CD4-positive, alpha-beta T cell (primary cell): ENCODE measurements at regions not wholly inside any gene's neighbourhood (a gene's known extent, or its start where the extent isn't known, plus 50 kb on each side); places are given as distances from the start of the nearest gene placed in this dataset.

ENCODE experiments used
- ATAC-seq: fragments of 200-7000 bp; cut with Tn5 transposase; one replicate; pipeline ENCODE4 v1.10.0; 2022; ENCODE audit warnings: mild to moderate bottlenecking; ENCODE audit not compliant: poor library complexity
- CTCF ChIA-PET: fragments of 350-600 bp; sonication (Branson Sonifier 250); formaldehyde crosslinking; loops from one replicate; lab custom pipeline; 2021; ENCODE audit warnings: antibody characterized with exemption, inconsistent platforms; lab: Charles Lee
- POLR2A ChIA-PET: fragments of 350-600 bp; sonication (Branson Sonifier 250); formaldehyde crosslinking; loops from one replicate; lab custom pipeline; 2021; ENCODE audit warnings: antibody characterized with exemption, inconsistent platforms; lab: Charles Lee
- DNase-seq, 14 experiments: peaks; one replicate each; pipeline ENCODE4 v3.0.0-alpha.2; 2013 to 2020; ENCODE audit warnings: mixed read lengths in 2 of 14
- H3K27ac ChIP-seq, 2 donors: one replicate each; pipeline versions ENCODE4 v1.5.1 to v1.7.0; 2013; ENCODE audit warnings: low read length in 2 of 2, low read depth in 1 of 2, mild to moderate bottlenecking in 1 of 2
- H3K27me3 ChIP-seq, 2 experiments: 1 replicate in 1 of 2; 2 replicates in 1 of 2; pipeline versions ENCODE4 v1.6.1 to v1.7.0; 2013; ENCODE audit warnings: low read length in 2 of 2, control low read depth in 1 of 2, mild to moderate bottlenecking in 1 of 2, moderate library complexity in 1 of 2; ENCODE audit not compliant: insufficient read depth in 2 of 2, control insufficient read depth in 1 of 2
- H3K36me3 ChIP-seq: one replicate; pipeline ENCODE4 v1.6.1; 2013; ENCODE audit warnings: low read length, control low read depth; ENCODE audit not compliant: insufficient read depth
- H3K4me1 ChIP-seq: one replicate; pipeline ENCODE4 v1.6.1; 2013; ENCODE audit warnings: low read length, control low read depth; ENCODE audit not compliant: insufficient read depth
- H3K4me3 ChIP-seq: one replicate; pipeline ENCODE4 v1.5.1; 2013; ENCODE audit warnings: mild to moderate bottlenecking, low read length, moderate library complexity
- H3K9me3 ChIP-seq, 2 experiments: 1 replicate in 1 of 2; 2 replicates in 1 of 2; pipeline versions ENCODE4 v1.6.1 to v1.7.0; 2013; ENCODE audit warnings: low read length in 2 of 2, mild to moderate bottlenecking in 2 of 2, control low read depth in 1 of 2, moderate library complexity in 1 of 2; ENCODE audit not compliant: control insufficient read depth in 1 of 2, insufficient read depth in 1 of 2
- H3K27ac Mint-ChIP-seq: one replicate; pipeline ENCODE4 v1.8.0; 2020; ENCODE audit warnings: mixed read lengths
- H3K27me3 Mint-ChIP-seq: one replicate; pipeline ENCODE4 v1.8.0; 2021; ENCODE audit warnings: mixed read lengths
- H3K36me3 Mint-ChIP-seq: one replicate; pipeline ENCODE4 v1.8.0; 2021; ENCODE audit warnings: low read depth, mixed read lengths
- H3K4me1 Mint-ChIP-seq: one replicate; pipeline ENCODE4 v1.8.0; 2021; ENCODE audit warnings: low read depth, mixed read lengths
- H3K4me3 Mint-ChIP-seq: one replicate; pipeline ENCODE4 v1.8.0; 2020; ENCODE audit warnings: mild to moderate bottlenecking, mixed read lengths
- H3K9me3 Mint-ChIP-seq: one replicate; pipeline ENCODE4 v1.8.0; 2020; ENCODE audit warnings: mixed read lengths
- intact Hi-C, 2 experiments: fragments of 100-400 bp; cut with DNase I in 1 of 2; cut with micrococcal nuclease in 1 of 2; formaldehyde crosslinking; loops; one replicate each; pipeline versions ENCODE4 v1.15.1 to v1.9.0; 2023 to 2025; cut with DNase I, micrococcal nuclease
- TF ChIP-seq, protein P1 (sequence below): fragments of 200-600 bp; IDR thresholded peaks from one replicate; pipeline ENCODE4 v1.8.0; 2022; ENCODE audit warnings: antibody characterized with exemption, mild to moderate bottlenecking

DNA sequence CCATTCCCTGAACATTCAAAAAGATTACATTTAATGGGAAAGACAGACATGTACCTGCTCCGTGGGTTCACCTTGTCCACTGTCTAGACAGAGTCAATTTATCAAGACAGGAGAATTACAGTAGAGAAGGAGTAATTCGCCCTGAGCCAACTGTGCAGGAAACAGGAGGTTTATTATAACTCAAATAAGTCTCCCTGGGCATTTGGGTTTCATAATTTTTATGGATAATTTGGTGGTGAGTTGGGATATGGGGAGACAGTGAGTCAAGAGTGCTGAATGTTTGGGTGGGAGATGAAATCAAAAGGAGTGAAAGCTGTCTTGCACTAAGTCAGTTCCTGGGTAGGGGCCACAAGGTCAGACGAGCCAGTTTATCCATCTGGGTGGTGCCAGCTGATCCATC lies 165.9 kb upstream of the NAMPT start:
- H3K9me3 ChIP-seq, result peaks cover 0 to 8% of the 10 kb centered on the region in 2 experiments
- ChIA-PET POLR2A (no interaction called here), CTCF (no interaction called here)
- no peak overlapping the region for H3K4me3 ChIP-seq
- H3K27me3 ChIP-seq, result no peaks in the 10 kb centered on the region
- Mint-ChIP-seq H3K27me3 (peaks cover 36% of the 10 kb centered on the region), H3K27ac (no peak overlapping the region), H3K4me1 (no peaks in the 10 kb centered on the region), H3K4me3 (no peak overlapping the region), H3K36me3 (no peaks in the 10 kb centered on the region), H3K9me3 (peaks cover 8% of the 10 kb centered on the region)
- DNase-seq (no peak), ATAC-seq (no peak)
- no peaks in the 10 kb centered on the region for H3K4me1 ChIP-seq
- intact Hi-C loops, result no loop called here
- TF ChIP-seq, protein P1, sequence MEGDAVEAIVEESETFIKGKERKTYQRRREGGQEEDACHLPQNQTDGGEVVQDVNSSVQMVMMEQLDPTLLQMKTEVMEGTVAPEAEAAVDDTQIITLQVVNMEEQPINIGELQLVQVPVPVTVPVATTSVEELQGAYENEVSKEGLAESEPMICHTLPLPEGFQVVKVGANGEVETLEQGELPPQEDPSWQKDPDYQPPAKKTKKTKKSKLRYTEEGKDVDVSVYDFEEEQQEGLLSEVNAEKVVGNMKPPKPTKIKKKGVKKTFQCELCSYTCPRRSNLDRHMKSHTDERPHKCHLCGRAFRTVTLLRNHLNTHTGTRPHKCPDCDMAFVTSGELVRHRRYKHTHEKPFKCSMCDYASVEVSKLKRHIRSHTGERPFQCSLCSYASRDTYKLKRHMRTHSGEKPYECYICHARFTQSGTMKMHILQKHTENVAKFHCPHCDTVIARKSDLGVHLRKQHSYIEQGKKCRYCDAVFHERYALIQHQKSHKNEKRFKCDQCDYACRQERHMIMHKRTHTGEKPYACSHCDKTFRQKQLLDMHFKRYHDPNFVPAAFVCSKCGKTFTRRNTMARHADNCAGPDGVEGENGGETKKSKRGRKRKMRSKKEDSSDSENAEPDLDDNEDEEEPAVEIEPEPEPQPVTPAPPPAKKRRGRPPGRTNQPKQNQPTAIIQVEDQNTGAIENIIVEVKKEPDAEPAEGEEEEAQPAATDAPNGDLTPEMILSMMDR, result no peak
- no peaks in the 10 kb centered on the region for H3K36me3 ChIP-seq
- no peak overlapping the region for H3K27ac ChIP-seq

DNA sequence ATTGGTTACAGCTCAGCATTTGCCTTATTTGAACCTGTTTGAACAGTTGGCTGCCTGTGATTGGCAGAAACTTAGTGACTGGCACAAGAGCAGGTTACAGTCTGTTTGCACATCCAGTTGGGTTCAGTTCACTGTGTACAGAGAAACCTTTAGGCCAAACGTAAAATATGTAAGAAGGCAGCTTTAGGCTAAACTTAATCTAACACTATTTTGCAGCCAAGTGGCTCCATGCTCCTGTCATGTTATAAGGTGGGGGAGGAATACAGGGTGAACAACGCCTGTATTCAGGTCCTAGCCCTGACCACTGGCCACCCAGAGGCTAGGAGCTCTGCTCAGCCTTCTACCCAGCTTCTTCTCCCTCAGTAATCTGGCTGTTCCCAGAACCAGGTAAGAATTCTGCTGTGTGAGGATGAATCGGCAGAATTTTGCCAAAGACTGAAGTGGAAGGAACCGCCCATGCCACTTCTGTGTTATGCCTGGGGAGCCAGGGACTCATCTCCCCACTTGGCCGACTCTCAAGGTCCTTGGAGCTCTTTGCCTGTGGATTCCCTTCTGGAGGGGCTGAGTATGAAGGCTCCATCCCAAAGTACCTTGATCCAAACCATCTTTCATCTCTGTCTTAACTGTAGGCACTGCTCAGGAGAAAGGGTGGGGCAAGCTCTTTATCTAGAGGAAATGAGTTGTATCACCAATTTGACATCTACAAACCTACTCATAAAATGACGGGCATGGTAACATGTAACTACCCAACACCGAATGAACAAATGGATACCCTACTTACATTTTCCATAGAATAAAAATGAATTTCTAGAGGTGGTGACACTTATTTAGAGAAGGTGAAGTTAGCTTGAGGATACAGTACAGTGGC lies 164.4 kb upstream of the NAMPT start:
- ATAC-seq, result no peak
- Mint-ChIP-seq H3K9me3 (peaks cover 8% of the 10 kb centered on the region), H3K4me1 (no peaks in the 10 kb centered on the region)

DNA sequence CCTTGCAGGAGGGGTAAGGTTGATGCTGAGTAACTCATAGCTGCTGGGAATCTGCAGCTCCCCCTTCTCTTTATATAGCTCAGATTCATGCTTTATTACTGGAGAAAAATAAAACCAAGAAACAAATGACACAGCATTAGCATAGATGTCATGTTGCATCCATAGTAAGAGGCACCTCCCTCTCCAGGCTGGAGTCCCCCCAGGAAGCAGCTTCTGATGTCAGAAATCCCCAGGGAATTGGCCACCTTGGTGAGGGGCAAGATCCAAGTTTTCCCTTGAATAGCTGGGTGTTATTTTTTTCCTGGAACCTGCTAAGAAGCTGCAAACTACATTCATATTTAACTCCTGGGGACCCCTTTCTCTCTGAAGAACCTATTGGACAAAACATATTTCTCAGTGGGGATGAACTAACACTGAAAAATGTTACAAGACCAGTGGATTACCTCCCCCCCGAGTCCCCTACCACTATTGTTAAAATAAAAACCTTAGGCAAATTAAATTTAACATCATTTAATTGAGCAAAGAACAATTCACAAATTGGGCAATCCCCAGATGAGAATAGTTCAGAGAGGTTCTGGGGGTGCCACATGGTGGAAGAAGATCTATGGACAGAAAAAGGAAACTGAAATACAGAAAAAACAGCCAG lies 163.7 kb upstream of the NAMPT start:
- no peak for ATAC-seq
- Histone ChIP-seq H3K9me3 (peaks cover 0 to 8% of the 10 kb centered on the region in 2 experiments), H3K27me3 (no peaks in the 10 kb centered on the region), H3K36me3 (no peaks in the 10 kb centered on the region), H3K4me3 (no peak overlapping the region), H3K4me1 (no peaks in the 10 kb centered on the region), H3K27ac (no peak overlapping the region)
- H3K27me3 Mint-ChIP-seq, result peaks cover 43% of the 10 kb centered on the region
- H3K27ac Mint-ChIP-seq, result no peak overlapping the region
- POLR2A ChIA-PET, result no interaction called here
- CTCF ChIA-PET, result no interaction called here
- TF ChIP-seq, protein P1, result no peak
- no peak overlapping the region for H3K4me3 Mint-ChIP-seq
- H3K36me3 Mint-ChIP-seq, result no peaks in the 10 kb centered on the region
- DNase-seq, result no peak
- intact Hi-C loops, result no loop called here
- no peaks in the 10 kb centered on the region for H3K4me1 Mint-ChIP-seq
- peaks cover 8% of the 10 kb centered on the region for H3K9me3 Mint-ChIP-seq

More for the DNA sequence above, 164.4 kb upstream of the NAMPT start:
- no peak overlapping the region for H3K4me3 Mint-ChIP-seq
- TF ChIP-seq, protein P1, result no peak
- no peaks in the 10 kb centered on the region for H3K27me3 ChIP-seq
- H3K27ac ChIP-seq, result no peak overlapping the region
- H3K36me3 Mint-ChIP-seq, result no peaks in the 10 kb centered on the region
- H3K9me3 ChIP-seq, result peaks cover 0 to 8% of the 10 kb centered on the region in 2 experiments
- ChIA-PET POLR2A (no interaction called here), CTCF (no interaction called here)
- intact Hi-C loops, result no loop called here
- no peak overlapping the region for H3K27ac Mint-ChIP-seq
- no peaks in the 10 kb centered on the region for H3K36me3 ChIP-seq
- no peak for DNase-seq
- no peak overlapping the region for H3K4me3 ChIP-seq
- H3K27me3 Mint-ChIP-seq, result peaks cover 41% of the 10 kb centered on the region
- no peaks in the 10 kb centered on the region for H3K4me1 ChIP-seq
